Neural progenitor cell (in vitro differentiated cells): ENCODE measurements at regions not wholly inside any gene's neighbourhood (a gene's known extent, or its start where the extent isn't known, plus 50 kb on each side); places are given as distances from the start of the nearest gene placed in this dataset.

ENCODE experiments used
- DNase-seq: peaks from one replicate; pipeline ENCODE4 v3.0.0-alpha.2; 2016; ENCODE audit warnings: low spot score
- H2AFZ ChIP-seq: fragments of 200-600 bp; sonication (generic); replicated peaks from 2 replicates; pipeline ENCODE4 v1.6.1; 2016; ENCODE audit warnings: antibody characterized with exemption
- H3F3A ChIP-seq: fragments of 200-600 bp; sonication (generic); 2 replicates; pipeline ENCODE4 v1.6.1; 2016; ENCODE audit warnings: antibody characterized with exemption, low read depth
- H3K27ac ChIP-seq: fragments of 200-600 bp; sonication (generic); 2 replicates; pipeline ENCODE4 v1.5.1; 2016; ENCODE audit warnings: mild to moderate bottlenecking
- H3K27me3 ChIP-seq: fragments of 200-600 bp; sonication (generic); 2 replicates; pipeline ENCODE4 v1.6.1; 2016; ENCODE audit warnings: mild to moderate bottlenecking, moderate library complexity
- H3K36me3 ChIP-seq: fragments of 200-600 bp; sonication (generic); 2 replicates; pipeline ENCODE4 v1.5.1; 2016
- H3K4me1 ChIP-seq: fragments of 200-600 bp; sonication (generic); 2 replicates; pipeline ENCODE4 v1.6.1; 2016; ENCODE audit warnings: mixed run types
- H3K4me2 ChIP-seq: fragments of 200-600 bp; sonication (generic); 2 replicates; pipeline ENCODE4 v1.6.1; 2016
- H3K4me3 ChIP-seq: fragments of 200-600 bp; sonication (generic); 2 replicates; pipeline ENCODE4 v1.5.1; 2016
- H3K79me2 ChIP-seq: fragments of 200-600 bp; sonication (generic); 2 replicates; pipeline ENCODE4 v1.6.1; 2016; ENCODE audit warnings: low read depth
- H3K9ac ChIP-seq: fragments of 200-600 bp; sonication (generic); 2 replicates; pipeline ENCODE4 v1.6.1; 2016
- H3K9me3 ChIP-seq: fragments of 200-600 bp; sonication (generic); 2 replicates; pipeline ENCODE4 v1.5.1; 2016; ENCODE audit warnings: low read depth
- H4K20me1 ChIP-seq: fragments of 200-600 bp; sonication (generic); 2 replicates; pipeline ENCODE4 v1.6.1; 2016; ENCODE audit warnings: low read depth
- H3K27ac Mint-ChIP-seq: 3 replicates; pipeline ENCODE4 v1.8.0; 2021; ENCODE audit warnings: mixed read lengths
- H3K27me3 Mint-ChIP-seq: 2 replicates; pipeline ENCODE4 v1.8.0; 2022; ENCODE audit warnings: low read depth, mild to moderate bottlenecking, inconsistent platforms, moderate library complexity, mixed read lengths; ENCODE audit not compliant: insufficient read depth
- H3K36me3 Mint-ChIP-seq: 3 replicates; pipeline ENCODE4 v1.8.0; 2021; ENCODE audit warnings: mixed read lengths
- H3K4me1 Mint-ChIP-seq: 3 replicates; pipeline ENCODE4 v1.8.0; 2021; ENCODE audit warnings: mixed read lengths
- H3K4me3 Mint-ChIP-seq: 3 replicates; pipeline ENCODE4 v1.8.0; 2021; ENCODE audit warnings: mild to moderate bottlenecking, moderate library complexity, mixed read lengths
- H3K9me3 Mint-ChIP-seq: 3 replicates; pipeline ENCODE4 v1.8.0; 2020; ENCODE audit warnings: mixed read lengths
- CTCF ChIP-seq: fragments of 200-600 bp; sonication (generic); IDR thresholded peaks from 2 replicates; pipeline ENCODE4 v1.5.1; 2017; ENCODE audit warnings: antibody characterized with exemption, mild to moderate bottlenecking
- EZH2 ChIP-seq: fragments of 200-600 bp; sonication (generic); IDR thresholded peaks from 2 replicates; pipeline ENCODE4 v1.6.1; 2017; ENCODE audit warnings: antibody characterized with exemption, mild to moderate bottlenecking, moderate library complexity
- EZH2phosphoT487 ChIP-seq: fragments of 200-600 bp; sonication (generic); IDR thresholded peaks from 2 replicates; pipeline ENCODE4 v1.6.1; 2017; ENCODE audit warnings: antibody characterized with exemption

GRCh38 chr12:105852496-105852895 lies 286.3 kb downstream of the NUAK1 start:
- Histone ChIP-seq H3K4me1 (no peaks in the 10 kb centered on the region), H2AFZ (no peak overlapping the region), H3K4me3 (no peak overlapping the region), H3K79me2 (no peaks in the 10 kb centered on the region), H3K9ac (no peak overlapping the region), H3K36me3 (no peaks in the 10 kb centered on the region), H3K27me3 (no peaks in the 10 kb centered on the region), H3K4me2 (no peak overlapping the region), H4K20me1 (no peaks in the 10 kb centered on the region), H3K27ac (no peak overlapping the region), H3K9me3 (no peaks in the 10 kb centered on the region), H3F3A (no peaks in the 10 kb centered on the region)
- Mint-ChIP-seq H3K27me3 (peaks cover 33% of the 10 kb centered on the region), H3K36me3 (no peaks in the 10 kb centered on the region), H3K9me3 (peaks cover 15% of the 10 kb centered on the region), H3K4me3 (no peak overlapping the region), H3K4me1 (peaks cover 11% of the 10 kb centered on the region), H3K27ac (no peak overlapping the region)
- no peak for TF ChIP-seq EZH2phosphoT487
- no peak for DNase-seq

GRCh38 chr12:105852951-105853350 lies 285.8 kb downstream of the NUAK1 start:
- Histone ChIP-seq H3K4me3 (no peak overlapping the region), H2AFZ (no peak overlapping the region), H3K4me1 (no peaks in the 10 kb centered on the region), H3K9me3 (no peaks in the 10 kb centered on the region), H3F3A (no peaks in the 10 kb centered on the region), H3K36me3 (no peaks in the 10 kb centered on the region), H3K27ac (no peak overlapping the region), H3K79me2 (no peaks in the 10 kb centered on the region), H3K9ac (no peak overlapping the region), H4K20me1 (no peaks in the 10 kb centered on the region), H3K27me3 (no peaks in the 10 kb centered on the region), H3K4me2 (no peak overlapping the region)
- no peak for DNase-seq
- no peak for TF ChIP-seq EZH2phosphoT487
- TF ChIP-seq CTCF = no peak
- TF ChIP-seq EZH2 = no peak
- Mint-ChIP-seq H3K36me3 (no peaks in the 10 kb centered on the region), H3K4me3 (no peak overlapping the region), H3K4me1 (peaks cover 11% of the 10 kb centered on the region), H3K27ac (no peak overlapping the region), H3K9me3 (peaks cover 15% of the 10 kb centered on the region), H3K27me3 (peaks cover 35% of the 10 kb centered on the region)

- H3K36me3 Mint-ChIP-seq = no peaks in the 10 kb centered on the region
- Histone ChIP-seq H3K27ac (no peak overlapping the region), H3F3A (no peaks in the 10 kb centered on the region), H2AFZ (no peak overlapping the region), H3K9ac (no peak overlapping the region), H3K4me1 (no peaks in the 10 kb centered on the region), H3K9me3 (no peaks in the 10 kb centered on the region), H3K4me2 (no peak overlapping the region), H3K79me2 (no peaks in the 10 kb centered on the region), H4K20me1 (no peaks in the 10 kb centered on the region), H3K4me3 (no peak overlapping the region), H3K36me3 (no peaks in the 10 kb centered on the region), H3K27me3 (no peaks in the 10 kb centered on the region)
- H3K9me3 Mint-ChIP-seq = peaks cover 17% of the 10 kb centered on the region
- H3K27ac Mint-ChIP-seq = no peak overlapping the region
- TF ChIP-seq EZH2 = no peak
- no peak for TF ChIP-seq CTCF
- no peak for DNase-seq
- H3K4me1 Mint-ChIP-seq = no peaks in the 10 kb centered on the region
- H3K27me3 Mint-ChIP-seq = peaks cover 36% of the 10 kb centered on the region
- no peak overlapping the region for H3K4me3 Mint-ChIP-seq
Measured at GRCh38 chr12:105854071-105854470, 284.7 kb downstream of the NUAK1 start.

GRCh38 chr12:105855361-105856047 lies 283.2 kb downstream of the NUAK1 start:
- no peaks in the 10 kb centered on the region for H3K4me1 ChIP-seq
- Mint-ChIP-seq H3K36me3 (no peaks in the 10 kb centered on the region), H3K9me3 (peaks cover 15% of the 10 kb centered on the region), H3K27ac (no peak overlapping the region), H3K4me3 (no peak overlapping the region), H3K27me3 (peaks cover 30% of the 10 kb centered on the region), H3K4me1 (no peaks in the 10 kb centered on the region)
- H3K27me3 ChIP-seq = no peaks in the 10 kb centered on the region
- H3K9me3 ChIP-seq = no peaks in the 10 kb centered on the region
- H2AFZ ChIP-seq = no peak overlapping the region
- no peak overlapping the region for H3K27ac ChIP-seq
- H3K4me2 ChIP-seq = no peak overlapping the region
- TF ChIP-seq EZH2 (no peak), CTCF (no peak)
- no peaks in the 10 kb centered on the region for H3F3A ChIP-seq
- no peaks in the 10 kb centered on the region for H4K20me1 ChIP-seq
- no peak overlapping the region for H3K4me3 ChIP-seq
- DNase-seq = no peak
- no peaks in the 10 kb centered on the region for H3K36me3 ChIP-seq
- no peaks in the 10 kb centered on the region for H3K79me2 ChIP-seq
- no peak overlapping the region for H3K9ac ChIP-seq
